ENCODE measurements at regions not wholly inside any gene's neighbourhood (a gene's known extent, or its start where the extent isn't known, plus 50 kb on each side); places are given as distances from the start of the nearest gene placed in this dataset.

DNA sequence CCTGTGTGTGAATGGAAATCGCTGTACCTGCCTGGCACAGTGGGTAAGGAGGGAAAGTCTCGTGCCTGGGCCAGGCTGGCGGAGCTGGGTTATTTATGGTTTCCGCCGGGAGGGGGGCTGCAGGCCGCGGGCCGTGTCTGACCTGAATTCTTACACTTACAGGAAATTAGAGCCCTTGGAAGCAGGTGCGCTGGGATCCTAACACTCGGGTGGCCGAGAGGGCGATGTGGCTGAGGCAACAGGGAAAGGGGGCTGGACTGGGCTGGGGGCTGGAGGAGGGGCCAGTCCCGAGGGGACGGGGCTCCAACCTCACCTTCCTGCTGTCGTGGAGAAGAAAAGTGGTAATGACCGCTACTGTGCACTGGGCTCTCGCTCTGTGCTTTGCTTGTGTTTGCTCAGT, 109.4 kb upstream of the WNT4 start:
- no peaks in the 10 kb centered on the region for H3K9me3 ChIP-seq (ENCODE audit: control extremely low read depth in 1 of 3, control insufficient read depth in 2 of 3, insufficient read depth in 1 of 3, low read length in 2 of 3)
- ChIA-PET CTCF (no interaction called here), POLR2A (no interaction called here)
- peaks cover 0 to 4% (median 0%) of the 10 kb centered on the region in 4 experiments for H3K27me3 ChIP-seq (replicated peaks in 1 of 4; ENCODE audit: control extremely low read depth in 1 of 4, control insufficient read depth in 3 of 4, insufficient read depth in 4 of 4, low read length in 3 of 4)
- Mint-ChIP-seq H3K27me3 (peaks cover 32% of the 10 kb centered on the region), H3K4me1 (no peaks in the 10 kb centered on the region), H3K27ac (no peak overlapping the region), H3K9me3 (ENCODE audit: insufficient read depth) (no peaks in the 10 kb centered on the region), H3K4me3 (no peak overlapping the region)
- H3K4me3 ChIP-seq (ENCODE audit: control extremely low read depth in 1 of 5, extremely low read depth in 1 of 5, insufficient read depth in 1 of 5, low read depth in 2 of 5, low read length in 4 of 5): no peak overlapping the region
- no peak overlapping the region for H3K4me2 ChIP-seq (replicated peaks; ENCODE audit: low read depth, low read length, poor library complexity, severe bottlenecking)
- H3K27ac ChIP-seq (ENCODE audit: low read length in 2 of 2): no peak overlapping the region
- TF ChIP-seq, protein P1, sequence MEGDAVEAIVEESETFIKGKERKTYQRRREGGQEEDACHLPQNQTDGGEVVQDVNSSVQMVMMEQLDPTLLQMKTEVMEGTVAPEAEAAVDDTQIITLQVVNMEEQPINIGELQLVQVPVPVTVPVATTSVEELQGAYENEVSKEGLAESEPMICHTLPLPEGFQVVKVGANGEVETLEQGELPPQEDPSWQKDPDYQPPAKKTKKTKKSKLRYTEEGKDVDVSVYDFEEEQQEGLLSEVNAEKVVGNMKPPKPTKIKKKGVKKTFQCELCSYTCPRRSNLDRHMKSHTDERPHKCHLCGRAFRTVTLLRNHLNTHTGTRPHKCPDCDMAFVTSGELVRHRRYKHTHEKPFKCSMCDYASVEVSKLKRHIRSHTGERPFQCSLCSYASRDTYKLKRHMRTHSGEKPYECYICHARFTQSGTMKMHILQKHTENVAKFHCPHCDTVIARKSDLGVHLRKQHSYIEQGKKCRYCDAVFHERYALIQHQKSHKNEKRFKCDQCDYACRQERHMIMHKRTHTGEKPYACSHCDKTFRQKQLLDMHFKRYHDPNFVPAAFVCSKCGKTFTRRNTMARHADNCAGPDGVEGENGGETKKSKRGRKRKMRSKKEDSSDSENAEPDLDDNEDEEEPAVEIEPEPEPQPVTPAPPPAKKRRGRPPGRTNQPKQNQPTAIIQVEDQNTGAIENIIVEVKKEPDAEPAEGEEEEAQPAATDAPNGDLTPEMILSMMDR (IDR thresholded peaks at IDR 0.05): no peak
- TF ChIP-seq EZH2 (IDR thresholded peaks at IDR 0.05; ENCODE audit: borderline replicate concordance, insufficient read depth, low read depth, low read length, poor library complexity, severe bottlenecking): no peak
- intact Hi-C loops (cut with micrococcal nuclease): no loop called here
- ATAC-seq (ENCODE audit: low read depth): no peak
- WGBS (ENCODE audit: insufficient coverage): 32% methylated on average over 17 of the region's 17 CpGs
- H3K79me2 ChIP-seq (ENCODE audit: control insufficient read depth, insufficient read depth, low read length): no peaks in the 10 kb centered on the region
- no peak overlapping the region for H2AFZ ChIP-seq (ENCODE audit: insufficient read depth, low read depth, low read length, poor library complexity, severe bottlenecking)
- H3K9ac ChIP-seq (ENCODE audit: low read length): no peak overlapping the region
- H3K4me1 ChIP-seq (ENCODE audit: control insufficient read depth in 2 of 2, insufficient read depth in 2 of 2, low read length in 2 of 2): no peaks in the 10 kb centered on the region
- no peaks in the 10 kb centered on the region for H4K20me1 ChIP-seq (ENCODE audit: control insufficient read depth, insufficient read depth, low read length, poor library complexity, severe bottlenecking)
- no peaks in the 10 kb centered on the region for H3K36me3 ChIP-seq (replicated peaks in 1 of 2; ENCODE audit: control extremely low read depth in 1 of 2, control insufficient read depth in 1 of 2, extremely low read depth in 1 of 2, insufficient read depth in 2 of 2, low read length in 1 of 2)
- DNase-seq: no peak

DNA sequence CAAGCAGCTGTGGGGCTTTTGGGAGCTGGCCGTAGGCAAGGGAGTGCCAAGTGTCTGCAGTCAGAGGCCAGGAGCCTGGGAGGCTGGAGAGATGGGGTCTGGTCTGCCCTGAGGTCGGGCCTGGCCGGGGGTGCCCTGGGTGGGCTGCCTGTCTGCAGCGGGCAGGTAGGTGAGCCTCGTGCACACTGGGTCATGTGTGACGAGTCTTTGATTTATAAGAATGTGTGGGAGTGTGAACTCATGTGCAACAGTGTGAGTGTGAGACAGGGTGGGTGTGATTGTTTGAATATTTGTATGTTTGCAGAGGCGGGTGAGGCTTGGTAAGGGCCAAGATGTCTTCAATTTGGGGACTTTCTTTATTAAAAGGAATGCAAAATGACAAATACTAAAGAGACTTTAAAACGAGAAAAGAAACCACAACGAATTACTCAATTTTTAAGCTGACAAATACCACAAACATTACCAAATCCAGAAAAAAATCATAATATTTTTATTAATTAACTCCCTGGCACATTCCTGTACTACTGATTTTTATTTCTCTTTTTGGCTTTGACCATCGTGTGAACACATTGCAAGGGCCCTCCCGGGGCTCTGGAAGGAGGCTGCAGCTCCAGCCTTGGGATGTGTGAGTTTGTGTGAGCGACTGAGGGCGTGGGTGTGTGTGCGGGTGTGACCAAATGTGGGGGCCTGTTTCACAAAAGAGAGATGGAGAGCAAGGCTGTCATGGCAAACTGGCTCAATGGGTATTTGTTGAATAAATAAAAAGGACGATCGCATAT, 110.3 kb upstream of the WNT4 start:
- Histone ChIP-seq H4K20me1 (ENCODE audit: control insufficient read depth, insufficient read depth, low read length, poor library complexity, severe bottlenecking) (no peaks in the 10 kb centered on the region), H3K9ac (ENCODE audit: low read length) (no peak overlapping the region), H3K4me1 (ENCODE audit: control insufficient read depth in 2 of 2, insufficient read depth in 2 of 2, low read length in 2 of 2) (no peaks in the 10 kb centered on the region), H3K4me2 (replicated peaks; ENCODE audit: low read depth, low read length, poor library complexity, severe bottlenecking) (no peak overlapping the region), H3K4me3 (ENCODE audit: control extremely low read depth in 1 of 5, extremely low read depth in 1 of 5, insufficient read depth in 1 of 5, low read depth in 2 of 5, low read length in 4 of 5) (no peak overlapping the region), H3K9me3 (ENCODE audit: control extremely low read depth in 1 of 3, control insufficient read depth in 2 of 3, insufficient read depth in 1 of 3, low read length in 2 of 3) (no peaks in the 10 kb centered on the region), H2AFZ (ENCODE audit: insufficient read depth, low read depth, low read length, poor library complexity, severe bottlenecking) (no peak overlapping the region), H3K79me2 (ENCODE audit: control insufficient read depth, insufficient read depth, low read length) (no peaks in the 10 kb centered on the region), H3K27ac (ENCODE audit: low read length in 2 of 2) (no peak overlapping the region), H3K36me3 (replicated peaks in 1 of 2; ENCODE audit: control extremely low read depth in 1 of 2, control insufficient read depth in 1 of 2, extremely low read depth in 1 of 2, insufficient read depth in 2 of 2, low read length in 1 of 2) (no peaks in the 10 kb centered on the region), H3K27me3 (replicated peaks in 1 of 4; ENCODE audit: control extremely low read depth in 1 of 4, control insufficient read depth in 3 of 4, insufficient read depth in 4 of 4, low read length in 3 of 4) (peaks cover 0 to 4% (median 0%) of the 10 kb centered on the region in 4 experiments)
- Mint-ChIP-seq H3K27me3 (peaks cover 32% of the 10 kb centered on the region), H3K4me3 (no peak overlapping the region), H3K27ac (no peak overlapping the region), H3K4me1 (no peaks in the 10 kb centered on the region), H3K9me3 (ENCODE audit: insufficient read depth) (no peaks in the 10 kb centered on the region)
- intact Hi-C loops (cut with micrococcal nuclease): no loop called here
- ATAC-seq (ENCODE audit: low read depth) (no peak), DNase-seq (no peak)
- ChIA-PET CTCF (no interaction called here), POLR2A (no interaction called here)
- whole genome bisulfite sequencing (ENCODE audit: insufficient coverage): 78% methylated on average over 13 of the region's 16 CpGs
- no peak for TF ChIP-seq EZH2 (IDR thresholded peaks at IDR 0.05; ENCODE audit: borderline replicate concordance, insufficient read depth, low read depth, low read length, poor library complexity, severe bottlenecking)
- TF ChIP-seq, protein P1 (IDR thresholded peaks at IDR 0.05): no peak
